Right ventricle myocardium superior (tissue), 1 donor: ENCODE measurements at regions not wholly inside any gene's neighbourhood (a gene's known extent, or its start where the extent isn't known, plus 50 kb on each side); places are given as distances from the start of the nearest gene placed in this dataset.

Experiments
- ATAC-seq: fragments of 200-7000 bp; cut with Tn5 transposase; one replicate; pipeline ENCODE4 v1.9.1; 2020; ENCODE audit warnings: mild to moderate bottlenecking; ENCODE audit not compliant: poor library complexity
- DNase-seq: peaks from one replicate; pipeline ENCODE4 v3.0.0-alpha.2; 2020
- intact Hi-C: fragments of 100-400 bp; cut with DNase I; formaldehyde crosslinking; loops from one replicate; pipeline ENCODE4 v1.11.2; 2022
- donor health status: DM: no; HTN: yes; CAD: no; lungs with severe emphysema.

- intact Hi-C loops, result no loop called here
- DNase-seq (no peak), ATAC-seq (no peak)
These were observed 181.3 kb upstream of the USP24 start for GRCh38 chr1:55396381-55396891.

GRCh38 chr1:55388960-55389359 lies 173.8 kb upstream of the USP24 start:
- ATAC-seq (no peak), DNase-seq (no peak)
- intact Hi-C loops, result no loop called here

GRCh38 chr1:55387145-55387544 lies 172.0 kb upstream of the USP24 start:
- ATAC-seq (no peak), DNase-seq (no peak)
- intact Hi-C loops, result no loop called here

GRCh38 chr1:55386456-55386855 lies 171.3 kb upstream of the USP24 start:
- ATAC-seq (no peak), DNase-seq (no peak)
- intact Hi-C loops, result no loop called here

GRCh38 chr1:55385402-55386018 lies 170.3 kb upstream of the USP24 start:
- DNase-seq, result no peak
- intact Hi-C loops, result no loop called here
- ATAC-seq, result no peak

GRCh38 chr1:55384637-55385036 lies 169.5 kb upstream of the USP24 start:
- intact Hi-C loops, result no loop called here
- DNase-seq (no peak), ATAC-seq (no peak)

GRCh38 chr1:55382806-55383305 lies 167.7 kb upstream of the USP24 start:
- intact Hi-C loops, result no loop called here
- ATAC-seq (peak; percentile 47), DNase-seq (no peak)

- DNase-seq (no peak), ATAC-seq (no peak)
- intact Hi-C loops, result no loop called here
These were observed 166.8 kb upstream of the USP24 start for GRCh38 chr1:55381983-55382382.

- DNase-seq (no peak), ATAC-seq (no peak)
- intact Hi-C loops, result no loop called here
These were observed 166.3 kb upstream of the USP24 start for GRCh38 chr1:55381491-55381890.

GRCh38 chr1:55380355-55380970 lies 165.3 kb upstream of the USP24 start:
- peak; percentile 54 for DNase-seq
- peak; percentile 71 for ATAC-seq
- intact Hi-C loops, result no loop called here

GRCh38 chr1:55378582-55378981 lies 163.4 kb upstream of the USP24 start:
- no peak for DNase-seq
- intact Hi-C loops, result loop anchor here (10.0 kb wide), 1 partner anchor 1206 kb away; no protein-coding TSS in a partner anchor
- no peak for ATAC-seq

- ATAC-seq (no peak), DNase-seq (no peak)
- intact Hi-C loops, result loop anchor here (10.0 kb wide), 1 partner anchor 1208 kb away; no protein-coding TSS in a partner anchor
These were observed 161.7 kb upstream of the USP24 start for GRCh38 chr1:55376897-55377296.

- intact Hi-C loops, result loop anchor here (10.0 kb wide), 1 partner anchor 1209 kb away; no protein-coding TSS in a partner anchor
- ATAC-seq (peak; percentile 36), DNase-seq (no peak)
These were observed 160.6 kb upstream of the USP24 start for GRCh38 chr1:55375617-55376258.

GRCh38 chr1:55374801-55375616 lies 159.8 kb upstream of the USP24 start:
- intact Hi-C loops, result loop anchor here (10.0 kb wide), 1 partner anchor 1210 kb away; no protein-coding TSS in a partner anchor
- peak; percentile 38 for ATAC-seq
- DNase-seq, result no peak

- no peak for DNase-seq
- no peak for ATAC-seq
- intact Hi-C loops, result loop anchor here (10.0 kb wide), 1 partner anchor 1211 kb away; no protein-coding TSS in a partner anchor
These were observed 159.1 kb upstream of the USP24 start for GRCh38 chr1:55374216-55374615.

- ATAC-seq (peak; percentile 80), DNase-seq (no peak)
- intact Hi-C loops, result no loop called here
These were observed 154.3 kb upstream of the USP24 start for GRCh38 chr1:55369474-55369873.

GRCh38 chr1:55368698-55369097 lies 153.5 kb upstream of the USP24 start:
- intact Hi-C loops, result no loop called here
- no peak for ATAC-seq
- no peak for DNase-seq

- ATAC-seq, result no peak
- intact Hi-C loops, result no loop called here
- DNase-seq, result no peak
These were observed 152.1 kb upstream of the USP24 start for GRCh38 chr1:55367273-55367672.

- DNase-seq (no peak), ATAC-seq (no peak)
- intact Hi-C loops, result no loop called here
These were observed 149.1 kb upstream of the USP24 start for GRCh38 chr1:55364216-55364615.
